NT2/D1 (cell line): ENCODE measurements at regions not wholly inside any gene's neighbourhood (a gene's known extent, or its start where the extent isn't known, plus 50 kb on each side); places are given as distances from the start of the nearest gene placed in this dataset.

ENCODE experiments used
- YY1 ChIP-seq: IDR thresholded peaks from 2 replicates; pipeline ENCODE4 v1.6.1; 2011; ENCODE audit not compliant: insufficient read length, insufficient read depth
- ZNF274 ChIP-seq: IDR thresholded peaks from 2 replicates; pipeline ENCODE4 v1.6.1; 2011; ENCODE audit warnings: mild to moderate bottlenecking, low read depth, low read length

DNA sequence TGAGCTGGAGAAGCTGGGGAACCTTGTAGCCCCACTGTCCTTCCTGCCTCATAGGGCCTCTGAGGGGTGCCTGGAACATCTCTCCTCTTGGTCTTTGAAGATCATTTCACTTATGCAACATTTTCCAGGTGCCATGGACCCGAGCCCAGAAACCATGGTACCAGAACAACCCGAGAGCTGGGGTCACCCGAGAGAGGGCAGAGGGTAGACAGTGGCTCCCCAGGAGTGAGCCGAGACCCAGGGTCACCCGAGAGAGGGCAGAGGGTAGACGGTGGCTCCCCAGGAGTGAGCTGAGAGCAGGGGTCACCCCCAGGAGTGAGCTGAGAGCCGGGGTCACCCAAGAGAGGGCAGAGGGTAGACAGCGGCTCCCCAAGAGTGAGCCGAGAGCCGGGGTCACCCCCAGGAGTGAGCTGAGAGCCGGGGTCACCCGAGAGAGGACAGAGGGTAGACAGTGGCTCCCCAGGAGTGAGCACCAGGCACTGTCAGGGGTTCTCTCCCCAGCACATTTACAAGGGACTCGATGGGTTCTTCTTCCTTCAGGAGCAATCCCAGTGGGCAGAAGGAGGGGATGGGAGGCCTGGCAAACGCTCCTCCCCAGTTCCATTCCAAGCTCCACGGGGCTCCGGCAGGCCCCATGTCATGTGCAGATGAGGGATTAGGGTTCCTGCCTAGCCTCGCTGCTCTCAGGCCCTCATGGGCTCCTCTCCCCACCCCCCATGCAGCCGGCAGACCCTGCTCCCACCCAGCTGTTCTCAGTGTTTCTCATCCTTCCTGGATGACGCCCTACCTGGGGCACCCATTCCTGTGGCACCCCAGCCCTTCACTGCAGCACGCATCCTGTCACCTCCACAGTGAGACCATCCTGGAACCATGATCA is 163.5 kb downstream of the RTP5 start:
- TF ChIP-seq ZNF274 (no peak), YY1 (no peak)
